Neuron (in vitro differentiated cells): ENCODE measurements at regions not wholly inside any gene's neighbourhood (a gene's known extent, or its start where the extent isn't known, plus 50 kb on each side); places are given as distances from the start of the nearest gene placed in this dataset.
"Not testable (repeated sequence)": the region's sequence is repeated elsewhere in the genome, so short reads cannot be mapped to it uniquely, and the experiment has no call there.

Experiments
- H2AFZ ChIP-seq: one replicate; pipeline ENCODE4 v1.6.1; 2013; ENCODE audit warnings: low read depth, mild to moderate bottlenecking, inconsistent platforms, low read length, moderate library complexity
- H3K27me3 ChIP-seq: one replicate; pipeline ENCODE4 v1.6.1; 2013; ENCODE audit warnings: low read length; ENCODE audit not compliant: insufficient read depth
- H3K36me3 ChIP-seq: one replicate; pipeline ENCODE4 v1.6.1; 2013; ENCODE audit warnings: low read length; ENCODE audit not compliant: insufficient read depth
- H3K4me1 ChIP-seq: one replicate; pipeline ENCODE4 v1.6.1; 2013; ENCODE audit warnings: low read length; ENCODE audit not compliant: insufficient read depth
- H3K4me3 ChIP-seq: 2 replicates; pipeline ENCODE4 v1.5.1; 2013; ENCODE audit warnings: mild to moderate bottlenecking, low read length, moderate library complexity
- H3K9me3 ChIP-seq: one replicate; pipeline ENCODE4 v1.6.1; 2013; ENCODE audit warnings: low read length

GRCh38 chr18:39162013-39162827 is 1596.6 kb upstream of the CELF4 start:
- Histone ChIP-seq H2AFZ (no peak overlapping the region), H3K4me1 (no peaks in the 10 kb centered on the region), H3K27me3 (no peaks in the 10 kb centered on the region), H3K9me3 (no peaks in the 10 kb centered on the region), H3K36me3 (no peaks in the 10 kb centered on the region), H3K4me3 (no peak overlapping the region)

- peaks cover 3% of the 10 kb centered on the region for H3K9me3 ChIP-seq
- no peaks in the 10 kb centered on the region for H3K36me3 ChIP-seq
- H2AFZ ChIP-seq, result no peak overlapping the region
- H3K4me3 ChIP-seq, result no peak overlapping the region
- no peaks in the 10 kb centered on the region for H3K4me1 ChIP-seq
- H3K27me3 ChIP-seq, result no peaks in the 10 kb centered on the region
These were observed 1583.7 kb upstream of the CELF4 start for GRCh38 chr18:39149211-39149806.

GRCh38 chr18:39134255-39134654 is 1568.7 kb upstream of the CELF4 start:
- Histone ChIP-seq H3K4me3 (no peak overlapping the region), H3K27me3 (no peaks in the 10 kb centered on the region), H3K36me3 (no peaks in the 10 kb centered on the region), H3K9me3 (no peaks in the 10 kb centered on the region), H2AFZ (no peak overlapping the region), H3K4me1 (no peaks in the 10 kb centered on the region)

DNA sequence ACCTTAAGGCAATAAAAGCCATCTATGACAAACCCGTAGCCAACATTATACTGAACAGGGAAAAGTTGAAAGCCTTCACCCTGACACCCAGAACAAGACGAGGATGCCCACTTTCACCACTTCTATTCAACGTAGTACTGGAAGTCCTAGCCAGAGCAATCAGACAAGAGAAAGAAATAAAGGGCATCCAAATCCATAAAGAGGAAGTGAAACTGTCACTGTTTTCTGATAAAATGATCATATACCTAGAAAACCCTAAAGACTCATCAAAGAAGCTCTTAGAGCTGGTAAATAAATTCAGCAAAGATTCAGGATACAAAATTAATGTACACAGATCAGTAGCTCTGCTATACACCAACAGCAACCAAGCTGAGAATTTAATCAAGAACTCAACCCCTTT is 1561.9 kb upstream of the CELF4 start:
- not testable (repeated sequence) for H2AFZ ChIP-seq, H3K4me3 ChIP-seq, H3K36me3 ChIP-seq, H3K27me3 ChIP-seq, H3K9me3 ChIP-seq, H3K4me1 ChIP-seq

DNA sequence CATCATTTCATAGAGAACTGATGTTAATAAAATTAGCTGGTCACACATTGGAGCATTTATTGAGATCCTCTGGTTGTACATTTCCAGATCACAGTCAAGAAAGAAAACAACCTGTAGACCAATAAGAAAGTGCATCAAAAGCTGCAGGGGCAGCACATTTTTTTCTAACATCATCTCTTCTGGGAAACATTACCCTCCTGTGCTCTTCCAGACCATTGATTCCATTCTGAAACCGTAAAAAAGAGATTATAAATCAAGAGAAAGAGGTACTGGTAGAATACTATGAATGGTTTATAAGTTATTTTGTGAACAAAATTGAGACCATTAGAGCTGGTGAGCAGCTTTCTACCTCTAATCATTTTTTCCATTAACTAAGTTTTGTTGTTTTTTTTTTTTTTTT is 1548.2 kb upstream of the CELF4 start:
- Histone ChIP-seq H2AFZ (no peak overlapping the region), H3K9me3 (no peaks in the 10 kb centered on the region), H3K27me3 (no peaks in the 10 kb centered on the region), H3K4me3 (no peak overlapping the region), H3K4me1 (no peaks in the 10 kb centered on the region), H3K36me3 (no peaks in the 10 kb centered on the region)

GRCh38 chr18:39105104-39105503 is 1539.5 kb upstream of the CELF4 start:
- Histone ChIP-seq H3K27me3 (no peaks in the 10 kb centered on the region), H3K36me3 (no peaks in the 10 kb centered on the region), H3K4me1 (no peaks in the 10 kb centered on the region), H2AFZ (no peak overlapping the region), H3K4me3 (no peak overlapping the region), H3K9me3 (no peaks in the 10 kb centered on the region)

GRCh38 chr18:39072970-39073369 is 1507.4 kb upstream of the CELF4 start:
- Histone ChIP-seq H3K4me1 (no peaks in the 10 kb centered on the region), H2AFZ (no peak overlapping the region), H3K36me3 (no peaks in the 10 kb centered on the region), H3K4me3 (no peak overlapping the region), H3K27me3 (no peaks in the 10 kb centered on the region), H3K9me3 (no peaks in the 10 kb centered on the region)

GRCh38 chr18:39062426-39062825 is 1496.8 kb upstream of the CELF4 start:
- no peak overlapping the region for H3K4me3 ChIP-seq
- H3K4me1 ChIP-seq, result peaks cover 9% of the 10 kb centered on the region
- H3K9me3 ChIP-seq, result no peaks in the 10 kb centered on the region
- H3K27me3 ChIP-seq, result no peaks in the 10 kb centered on the region
- H3K36me3 ChIP-seq, result no peaks in the 10 kb centered on the region
- no peak overlapping the region for H2AFZ ChIP-seq

GRCh38 chr18:39058386-39059000 is 1492.9 kb upstream of the CELF4 start:
- H2AFZ ChIP-seq, result peak overlapping the region; percentile 12
- peaks cover 12% of the 10 kb centered on the region for H3K4me1 ChIP-seq
- H3K27me3 ChIP-seq, result no peaks in the 10 kb centered on the region
- H3K4me3 ChIP-seq, result no peak overlapping the region
- no peaks in the 10 kb centered on the region for H3K36me3 ChIP-seq
- no peaks in the 10 kb centered on the region for H3K9me3 ChIP-seq

- Histone ChIP-seq H3K36me3 (no peaks in the 10 kb centered on the region), H2AFZ (no peak overlapping the region), H3K4me1 (peaks cover 15% of the 10 kb centered on the region)
These were observed 1491.9 kb upstream of the CELF4 start for GRCh38 chr18:39057423-39058064.

DNA sequence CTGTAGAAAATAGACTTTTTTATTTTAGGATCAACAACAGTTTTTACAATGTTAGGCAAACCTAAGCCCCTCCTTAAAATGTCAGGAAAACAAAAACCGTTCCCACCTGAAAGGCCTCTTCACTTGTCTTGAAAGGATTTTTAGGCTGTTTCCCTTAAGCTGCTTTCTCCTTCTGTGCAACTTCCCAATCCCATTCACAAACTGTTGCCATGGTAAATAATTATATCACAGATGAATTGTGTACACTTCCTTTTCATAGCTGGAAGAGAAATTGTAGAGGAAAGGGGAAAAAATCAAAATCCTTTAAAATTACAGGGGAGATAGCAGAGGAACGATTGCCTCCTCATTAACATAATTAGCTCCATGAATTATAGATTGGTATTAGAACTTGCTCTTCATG is 1488.0 kb upstream of the CELF4 start:
- Histone ChIP-seq H2AFZ (no peak overlapping the region), H3K4me3 (no peak overlapping the region), H3K4me1 (peaks cover 11% of the 10 kb centered on the region), H3K9me3 (no peaks in the 10 kb centered on the region), H3K36me3 (no peaks in the 10 kb centered on the region), H3K27me3 (no peaks in the 10 kb centered on the region)

More at GRCh38 chr18:39057423-39058064, 1491.9 kb upstream of the CELF4 start:
- Histone ChIP-seq H3K27me3 (no peaks in the 10 kb centered on the region), H3K9me3 (no peaks in the 10 kb centered on the region), H3K4me3 (no peak overlapping the region)

DNA sequence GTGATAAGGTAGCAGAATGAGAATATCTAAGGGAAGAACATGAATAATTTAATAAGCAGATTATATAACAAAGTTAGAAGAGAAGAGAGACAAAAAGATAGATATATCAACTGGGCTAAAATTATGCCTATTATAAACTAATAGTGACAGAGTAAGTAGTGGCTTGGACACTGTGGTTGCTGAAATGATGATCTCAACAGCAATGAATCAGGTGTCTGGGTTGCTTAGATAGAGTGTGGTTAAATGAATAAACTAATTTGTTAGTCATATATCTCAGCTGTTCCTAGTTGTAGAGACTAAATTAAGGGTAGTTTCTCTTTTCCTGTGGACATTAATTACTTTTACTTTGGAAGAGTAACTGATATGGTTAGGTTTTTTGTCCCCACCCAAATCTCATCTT is 1485.4 kb upstream of the CELF4 start:
- no peaks in the 10 kb centered on the region for H3K27me3 ChIP-seq
- no peaks in the 10 kb centered on the region for H3K36me3 ChIP-seq
- no peaks in the 10 kb centered on the region for H3K9me3 ChIP-seq
- peaks cover 6% of the 10 kb centered on the region for H3K4me1 ChIP-seq
- H2AFZ ChIP-seq, result no peak overlapping the region
- H3K4me3 ChIP-seq, result no peak overlapping the region

- Histone ChIP-seq H3K27me3 (no peaks in the 10 kb centered on the region), H3K9me3 (no peaks in the 10 kb centered on the region), H3K4me3 (no peak overlapping the region), H3K36me3 (no peaks in the 10 kb centered on the region), H3K4me1 (peaks cover 8% of the 10 kb centered on the region), H2AFZ (no peak overlapping the region)
These were observed 1474.2 kb upstream of the CELF4 start for GRCh38 chr18:39039813-39040212.
